Stimulated activated naive CD8-positive, alpha-beta T cell treated with anti-CD3 and anti-CD28 coated beads, Interleukin-15, Interleukin-2, amounts not matched to agents 100 ng/mL and 50 ng/mL, for 24 hours (primary cell): ENCODE measurements at regions not wholly inside any gene's neighbourhood (a gene's known extent, or its start where the extent isn't known, plus 50 kb on each side); places are given as distances from the start of the nearest gene placed in this dataset.

Experiments used
- H3K27ac Mint-ChIP-seq: one replicate; pipeline ENCODE4 v1.8.0; 2021; ENCODE audit warnings: mild to moderate bottlenecking, mixed read lengths
- H3K27me3 Mint-ChIP-seq: one replicate; pipeline ENCODE4 v1.8.0; 2021; ENCODE audit warnings: mixed read lengths
- H3K36me3 Mint-ChIP-seq: one replicate; pipeline ENCODE4 v1.8.0; 2021; ENCODE audit warnings: low read depth, mixed read lengths
- H3K4me1 Mint-ChIP-seq: one replicate; pipeline ENCODE4 v1.8.0; 2021; ENCODE audit warnings: low read depth, mixed read lengths
- H3K4me3 Mint-ChIP-seq: one replicate; pipeline ENCODE4 v1.8.0; 2021; ENCODE audit warnings: mild to moderate bottlenecking, mixed read lengths
- H3K9me3 Mint-ChIP-seq: one replicate; pipeline ENCODE4 v1.8.0; 2021; ENCODE audit warnings: mixed read lengths

DNA sequence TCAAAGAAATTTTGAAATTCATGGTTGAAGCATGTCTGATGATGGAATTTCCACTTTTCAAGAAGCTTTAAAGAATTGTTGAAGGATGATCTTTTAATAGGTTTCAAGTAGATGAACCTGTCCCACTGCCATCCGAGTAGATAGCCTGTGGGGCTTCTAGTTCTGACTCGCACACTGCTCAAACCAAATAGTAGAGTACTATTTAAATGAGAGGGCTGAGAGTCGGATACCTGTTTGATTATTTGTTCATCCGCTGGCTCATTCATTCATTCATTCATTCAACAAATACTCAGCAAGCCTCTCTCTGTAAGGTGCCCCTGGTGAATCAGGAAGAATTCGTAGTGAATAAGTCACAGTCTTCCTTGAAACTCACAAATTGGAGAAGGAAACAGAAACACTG is 108.2 kb upstream of the IRX5 start:
- Mint-ChIP-seq H3K4me3 (no peak overlapping the region), H3K9me3 (peaks cover 12% of the 10 kb centered on the region), H3K36me3 (no peaks in the 10 kb centered on the region), H3K27me3 (peaks cover 11% of the 10 kb centered on the region), H3K4me1 (no peaks in the 10 kb centered on the region), H3K27ac (no peak overlapping the region)

DNA sequence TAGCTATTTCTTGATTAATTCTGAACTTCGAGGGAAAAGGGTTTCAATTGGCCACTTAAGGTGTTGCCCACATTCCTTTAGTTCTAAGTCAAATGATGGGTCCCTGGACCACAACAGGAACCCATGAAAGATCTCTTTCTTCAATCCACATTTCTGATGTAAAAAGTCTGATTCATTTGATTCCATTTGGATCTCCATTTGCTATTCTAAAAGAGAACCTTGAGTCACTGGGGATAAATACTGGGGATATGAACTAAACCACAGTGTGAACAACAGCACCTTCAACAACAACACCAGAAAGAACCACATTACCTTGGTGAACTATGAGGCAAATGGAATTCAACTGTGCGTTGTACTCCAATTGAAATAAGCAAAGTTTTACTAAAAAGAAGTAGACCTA is 108.9 kb upstream of the IRX5 start:
- Mint-ChIP-seq H3K27ac (no peak overlapping the region), H3K27me3 (peaks cover 12% of the 10 kb centered on the region), H3K4me1 (no peaks in the 10 kb centered on the region), H3K36me3 (no peaks in the 10 kb centered on the region), H3K4me3 (no peak overlapping the region), H3K9me3 (peaks cover 5% of the 10 kb centered on the region)

DNA sequence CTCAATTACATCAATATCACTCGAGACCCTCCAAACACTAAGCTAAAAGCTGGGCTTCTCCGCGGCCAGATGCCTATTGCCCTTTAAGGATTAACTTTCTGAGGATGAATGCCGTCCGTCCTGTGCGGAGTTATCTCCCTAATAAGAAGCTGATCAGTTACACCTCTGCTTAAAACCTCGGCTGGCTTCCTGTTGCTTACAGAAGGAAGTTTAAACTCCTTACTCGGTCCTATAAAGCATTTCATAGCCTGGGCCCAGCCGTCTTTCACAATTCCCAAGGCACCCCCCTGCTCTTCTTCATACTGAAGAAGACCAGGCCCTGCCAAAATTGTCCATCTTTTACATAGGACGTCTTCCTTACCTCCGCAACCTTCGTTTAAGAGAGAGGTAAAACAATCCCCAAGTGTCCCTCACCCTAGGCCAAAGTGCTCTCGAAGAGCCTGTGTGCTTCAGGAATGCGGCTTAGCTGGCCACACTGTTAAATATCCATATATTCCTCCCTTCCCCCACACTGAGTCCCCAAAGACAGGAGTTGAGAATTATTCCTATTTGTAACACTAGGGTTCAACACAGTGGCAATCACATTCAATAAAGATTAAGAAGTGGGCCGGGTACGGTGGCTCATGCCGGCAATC is 112.6 kb upstream of the IRX5 start:
- Mint-ChIP-seq H3K27me3 (peaks cover 20% of the 10 kb centered on the region), H3K36me3 (no peaks in the 10 kb centered on the region), H3K27ac (no peak overlapping the region), H3K9me3 (no peaks in the 10 kb centered on the region), H3K4me3 (no peak overlapping the region), H3K4me1 (no peaks in the 10 kb centered on the region)

DNA sequence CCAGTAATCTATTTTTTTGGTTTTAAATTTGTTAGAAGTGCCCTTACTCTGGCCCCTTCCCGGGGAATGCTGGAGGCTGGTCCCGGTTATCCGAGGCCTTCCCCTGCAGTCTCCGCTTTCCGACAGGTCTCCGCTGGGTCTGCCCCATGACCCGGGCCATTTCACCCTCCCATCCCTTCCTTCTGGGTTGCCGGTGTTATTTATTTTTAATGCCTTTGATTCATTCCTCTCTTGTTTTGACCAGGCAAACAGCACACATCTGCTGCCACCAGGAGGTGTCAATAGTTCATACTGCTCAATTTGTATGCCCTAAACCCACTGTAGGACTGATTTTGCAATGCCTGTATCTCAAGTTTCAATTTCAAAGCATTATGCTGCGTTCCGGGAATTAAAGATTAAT is 113.2 kb upstream of the IRX5 start:
- Mint-ChIP-seq H3K4me3 (no peak overlapping the region), H3K36me3 (no peaks in the 10 kb centered on the region), H3K9me3 (no peaks in the 10 kb centered on the region), H3K27ac (no peak overlapping the region), H3K4me1 (no peaks in the 10 kb centered on the region), H3K27me3 (peaks cover 23% of the 10 kb centered on the region)

DNA sequence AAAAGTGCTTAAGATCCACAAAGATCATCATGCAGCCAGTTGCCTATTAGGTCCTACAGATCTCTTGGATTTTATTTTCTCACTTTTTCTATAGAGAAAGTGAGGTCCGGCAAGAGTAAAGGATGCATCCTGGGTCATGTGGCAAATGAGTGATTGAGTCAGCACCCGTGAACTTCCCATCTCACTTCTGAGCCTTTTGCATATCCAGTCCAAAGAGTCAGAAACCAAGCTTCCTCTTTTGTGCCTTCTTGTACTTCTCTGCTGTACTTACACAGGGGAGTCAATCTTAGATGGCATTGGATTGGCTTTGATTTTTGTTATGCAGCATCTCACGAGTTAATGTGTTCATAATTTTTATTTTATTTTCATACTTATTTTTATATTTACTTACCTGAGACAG is 114.2 kb upstream of the IRX5 start:
- H3K27ac Mint-ChIP-seq: no peak overlapping the region
- no peaks in the 10 kb centered on the region for H3K36me3 Mint-ChIP-seq
- H3K4me3 Mint-ChIP-seq: no peak overlapping the region
- no peaks in the 10 kb centered on the region for H3K9me3 Mint-ChIP-seq
- peaks cover 23% of the 10 kb centered on the region for H3K27me3 Mint-ChIP-seq
- no peaks in the 10 kb centered on the region for H3K4me1 Mint-ChIP-seq

DNA sequence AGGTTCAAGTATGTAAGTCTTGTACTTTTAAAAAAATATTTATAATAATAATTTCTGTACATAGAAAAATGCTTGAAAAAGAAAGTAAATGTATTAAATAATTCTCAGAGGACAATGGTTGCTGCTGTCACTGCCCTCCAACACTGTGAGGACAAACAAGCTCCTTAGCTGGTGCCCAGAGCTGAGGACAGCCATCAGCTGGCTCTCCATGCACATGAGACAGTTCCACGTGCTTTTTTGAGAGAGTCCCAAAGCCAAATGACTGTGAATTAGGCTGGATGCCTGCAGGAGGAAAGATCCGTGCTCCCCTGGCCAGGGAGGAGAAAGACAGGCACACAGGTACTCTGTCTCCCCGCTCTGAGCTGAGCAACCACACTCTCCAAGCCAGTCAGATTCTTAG is 115.5 kb upstream of the IRX5 start:
- Mint-ChIP-seq H3K27me3 (peaks cover 23% of the 10 kb centered on the region), H3K4me1 (no peaks in the 10 kb centered on the region), H3K4me3 (no peak overlapping the region), H3K36me3 (no peaks in the 10 kb centered on the region), H3K9me3 (peaks cover 8% of the 10 kb centered on the region), H3K27ac (no peak overlapping the region)

DNA sequence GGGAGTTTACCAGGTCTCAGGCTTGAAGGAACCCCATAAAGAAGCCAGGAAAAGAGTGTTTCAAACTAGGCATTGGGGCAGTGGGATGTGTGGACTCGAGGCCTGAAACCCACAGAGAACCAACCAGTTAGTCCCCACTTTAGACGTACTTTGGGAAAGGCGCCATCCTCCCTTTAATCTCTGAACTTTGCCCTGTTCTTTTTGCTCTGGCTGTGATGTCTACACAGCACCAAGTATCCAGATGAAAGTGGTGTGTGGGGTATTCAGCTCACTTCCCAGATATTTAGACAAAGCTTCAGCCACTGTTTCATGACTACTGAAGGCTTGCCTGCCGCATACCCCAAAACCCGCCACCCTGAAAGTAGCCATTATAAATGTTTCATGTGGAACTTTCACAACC is 116.9 kb upstream of the IRX5 start:
- Mint-ChIP-seq H3K36me3 (no peaks in the 10 kb centered on the region), H3K27ac (no peak overlapping the region), H3K9me3 (peaks cover 8% of the 10 kb centered on the region), H3K4me3 (no peak overlapping the region), H3K4me1 (no peaks in the 10 kb centered on the region), H3K27me3 (peaks cover 20% of the 10 kb centered on the region)

DNA sequence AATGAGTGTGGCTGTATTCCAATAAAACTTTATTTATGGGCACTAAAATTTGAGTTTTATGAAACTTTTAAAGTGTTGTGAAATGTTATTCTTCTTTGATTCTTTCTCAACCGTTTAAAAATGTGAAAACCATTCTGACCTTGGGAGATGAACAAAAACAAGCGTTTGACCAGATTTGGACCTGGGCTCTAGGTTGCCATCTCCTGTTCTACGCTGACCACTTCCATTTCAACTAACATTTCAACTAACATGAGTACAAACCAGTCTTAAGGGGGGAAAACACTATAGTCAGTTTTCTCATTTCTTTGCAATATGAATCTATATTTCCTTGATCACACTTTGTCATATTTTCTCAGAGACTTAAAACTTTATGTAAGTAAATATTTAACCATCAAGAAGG is 118.4 kb upstream of the IRX5 start:
- Mint-ChIP-seq H3K9me3 (peaks cover 8% of the 10 kb centered on the region), H3K4me3 (no peak overlapping the region), H3K4me1 (no peaks in the 10 kb centered on the region), H3K36me3 (no peaks in the 10 kb centered on the region), H3K27me3 (peaks cover 10% of the 10 kb centered on the region), H3K27ac (no peak overlapping the region)

DNA sequence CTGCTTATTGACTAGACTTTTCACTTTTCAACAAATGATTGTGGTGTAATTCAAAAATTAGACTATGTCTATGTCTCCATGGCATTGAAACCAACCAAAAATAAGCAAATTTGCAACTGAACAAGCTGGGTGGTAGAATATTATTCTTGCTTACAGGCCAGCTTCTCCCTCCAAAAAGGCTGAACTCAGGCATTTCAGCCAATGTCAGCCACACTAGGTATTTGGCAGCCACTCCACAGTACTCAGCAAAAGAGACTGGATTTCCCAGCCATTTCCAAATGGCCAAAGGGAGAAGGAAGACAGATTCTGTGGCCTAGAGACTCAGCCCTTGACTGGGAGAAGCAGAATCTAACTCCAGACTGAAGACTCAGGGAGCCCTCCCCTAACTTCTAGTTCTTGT is 121.8 kb upstream of the IRX5 start:
- Mint-ChIP-seq H3K27me3 (peaks cover 9% of the 10 kb centered on the region), H3K4me1 (no peaks in the 10 kb centered on the region), H3K9me3 (peaks cover 8% of the 10 kb centered on the region), H3K4me3 (no peak overlapping the region), H3K27ac (no peak overlapping the region), H3K36me3 (no peaks in the 10 kb centered on the region)

DNA sequence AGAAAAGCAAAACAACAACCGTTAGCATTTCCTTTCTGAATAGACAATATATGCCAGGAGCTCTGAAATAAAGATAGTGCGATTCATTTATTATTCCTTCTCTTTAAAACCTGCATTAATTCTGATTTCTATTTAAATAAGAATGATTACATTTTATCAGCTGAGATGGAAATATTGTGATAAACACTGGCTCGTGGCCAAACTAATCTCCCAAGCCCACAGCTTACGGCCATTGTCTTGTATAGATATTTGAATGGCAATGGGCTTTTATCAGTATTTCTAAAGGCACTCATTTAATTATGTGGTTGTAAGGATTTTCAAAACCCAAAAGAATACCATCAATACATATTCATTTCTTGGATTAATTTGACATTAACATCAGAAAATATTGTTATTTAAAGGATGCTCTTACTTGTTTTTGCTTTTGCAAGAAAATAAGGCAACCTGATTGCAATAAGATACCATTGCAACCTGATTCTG is 123.7 kb upstream of the IRX5 start:
- H3K4me3 Mint-ChIP-seq: no peak overlapping the region
- H3K4me1 Mint-ChIP-seq: no peaks in the 10 kb centered on the region
- no peaks in the 10 kb centered on the region for H3K36me3 Mint-ChIP-seq
- H3K27me3 Mint-ChIP-seq: no peaks in the 10 kb centered on the region
- H3K27ac Mint-ChIP-seq: no peak overlapping the region
- H3K9me3 Mint-ChIP-seq: peaks cover 8% of the 10 kb centered on the region

DNA sequence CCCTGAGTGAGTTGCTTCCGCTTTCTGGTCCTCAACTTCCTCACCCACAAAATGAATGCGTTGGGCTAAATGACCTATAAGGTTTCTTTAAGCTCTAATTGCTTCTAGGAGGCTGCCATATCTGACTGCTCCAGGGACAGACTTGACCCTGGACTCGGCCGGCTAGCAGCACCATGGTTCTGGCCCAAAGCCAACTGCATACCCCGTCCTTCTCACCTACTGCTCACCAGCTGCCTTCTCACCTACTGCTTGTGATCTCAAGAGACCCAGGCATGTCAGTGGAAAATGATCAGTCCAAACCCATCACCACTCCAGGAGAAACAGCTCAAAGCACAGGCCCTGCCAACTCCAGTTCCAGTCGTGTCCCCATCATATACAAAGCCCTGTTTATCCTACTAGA is 124.3 kb upstream of the IRX5 start:
- Mint-ChIP-seq H3K9me3 (peaks cover 8% of the 10 kb centered on the region), H3K27me3 (no peaks in the 10 kb centered on the region), H3K4me3 (no peak overlapping the region), H3K36me3 (no peaks in the 10 kb centered on the region), H3K4me1 (no peaks in the 10 kb centered on the region), H3K27ac (no peak overlapping the region)

DNA sequence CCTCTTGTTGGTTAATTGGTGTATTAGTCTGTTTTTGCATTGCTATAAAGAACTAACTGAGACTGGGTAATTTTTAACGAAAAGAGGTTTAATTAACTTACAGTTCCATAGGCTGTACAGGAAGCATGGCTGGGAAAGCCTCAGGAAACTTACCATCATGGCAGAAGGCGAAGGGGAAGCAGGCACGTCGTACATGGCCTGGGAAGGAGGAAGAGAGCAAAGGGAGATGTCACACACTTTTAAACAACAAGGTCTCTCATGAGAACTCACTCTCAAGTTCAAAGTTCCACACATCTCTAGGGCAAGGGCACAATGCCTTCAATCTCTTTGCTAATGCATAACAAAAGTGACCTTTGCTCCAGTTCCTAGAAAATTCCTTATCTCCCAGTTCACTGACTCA is 125.0 kb upstream of the IRX5 start:
- peaks cover 3% of the 10 kb centered on the region for H3K9me3 Mint-ChIP-seq
- no peaks in the 10 kb centered on the region for H3K4me1 Mint-ChIP-seq
- H3K36me3 Mint-ChIP-seq: no peaks in the 10 kb centered on the region
- H3K4me3 Mint-ChIP-seq: no peak overlapping the region
- H3K27ac Mint-ChIP-seq: no peak overlapping the region
- H3K27me3 Mint-ChIP-seq: no peaks in the 10 kb centered on the region

DNA sequence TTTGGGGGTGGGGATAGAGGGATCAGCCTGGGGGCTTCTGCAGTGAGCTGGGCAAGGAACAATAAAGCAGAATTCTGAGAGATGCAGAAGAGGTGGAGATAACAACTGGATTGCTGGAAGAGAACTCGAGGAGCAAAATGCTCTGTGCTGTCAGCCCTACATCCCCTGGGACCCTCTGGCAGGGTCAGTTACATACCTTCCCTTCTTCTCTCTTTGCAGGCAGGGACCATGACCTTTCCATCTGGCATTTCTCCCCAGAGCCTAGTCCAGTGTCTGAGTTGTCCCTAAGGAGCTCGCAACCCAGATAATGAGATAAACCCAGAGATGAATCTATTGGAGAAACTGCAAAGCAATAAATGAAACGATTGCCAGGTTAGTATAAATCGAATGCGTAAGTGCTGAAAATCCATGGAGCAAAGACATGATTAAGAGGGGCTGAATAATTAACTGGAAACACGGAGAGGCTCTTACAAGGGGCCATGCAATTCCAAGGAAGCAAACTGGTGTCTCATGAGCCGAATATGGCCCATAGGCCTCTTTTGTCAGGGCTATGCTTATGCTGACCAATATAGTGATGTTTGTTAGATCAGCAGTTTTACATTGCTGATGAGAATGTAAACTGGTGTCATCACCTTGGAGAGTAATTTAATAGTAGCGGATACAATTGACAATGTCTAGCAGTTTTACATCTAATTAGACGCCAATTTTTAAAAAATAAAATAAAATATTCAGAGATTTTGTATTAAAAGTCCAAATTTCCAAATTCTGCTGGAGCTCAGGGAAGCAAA is 129.4 kb upstream of the IRX5 start:
- Mint-ChIP-seq H3K9me3 (peaks cover 12% of the 10 kb centered on the region), H3K27me3 (no peaks in the 10 kb centered on the region), H3K27ac (no peak overlapping the region), H3K4me3 (no peak overlapping the region), H3K36me3 (no peaks in the 10 kb centered on the region), H3K4me1 (no peaks in the 10 kb centered on the region)

DNA sequence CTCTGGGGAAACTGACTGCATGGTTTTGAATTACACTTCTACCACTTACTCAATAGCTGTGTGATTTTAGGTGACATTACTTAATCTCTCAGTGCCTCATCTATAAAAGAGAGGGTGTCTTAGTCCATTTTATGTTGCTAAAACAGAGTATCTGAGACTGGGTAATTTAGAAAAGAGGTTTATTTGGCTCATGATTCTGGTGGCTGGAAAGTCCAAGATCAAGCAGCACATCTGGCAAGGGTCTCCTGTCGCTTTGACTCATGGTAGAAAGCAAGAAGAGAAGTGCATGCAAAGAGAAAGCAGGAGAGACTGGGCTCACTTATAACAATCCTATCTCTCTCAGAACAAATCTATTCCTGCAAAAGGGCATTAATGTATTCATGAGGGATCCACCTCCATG is 132.4 kb upstream of the IRX5 start:
- no peaks in the 10 kb centered on the region for H3K36me3 Mint-ChIP-seq
- no peak overlapping the region for H3K27ac Mint-ChIP-seq
- H3K4me3 Mint-ChIP-seq: no peak overlapping the region
- no peaks in the 10 kb centered on the region for H3K4me1 Mint-ChIP-seq
- H3K27me3 Mint-ChIP-seq: no peaks in the 10 kb centered on the region
- H3K9me3 Mint-ChIP-seq: peaks cover 12% of the 10 kb centered on the region

DNA sequence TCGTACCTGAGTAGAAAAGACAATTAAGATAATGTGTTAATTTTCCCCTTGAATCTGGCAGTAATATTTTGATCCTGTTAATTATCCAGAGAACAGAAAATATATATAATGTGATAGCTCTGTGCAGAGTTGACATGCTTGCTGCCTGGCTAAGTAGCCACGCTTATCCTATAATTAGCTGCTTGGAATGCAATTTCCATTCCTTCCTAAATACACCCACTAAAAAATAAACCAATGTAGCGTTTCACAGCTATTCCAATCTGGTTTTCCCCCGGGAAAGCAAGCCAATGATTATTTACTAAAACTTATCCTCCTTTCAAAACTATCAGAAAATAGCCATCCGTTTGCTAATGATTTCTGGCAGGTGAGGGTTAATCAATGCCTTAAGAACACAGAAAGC is 134.5 kb upstream of the IRX5 start:
- Mint-ChIP-seq H3K36me3 (no peaks in the 10 kb centered on the region), H3K27me3 (no peaks in the 10 kb centered on the region), H3K9me3 (peaks cover 12% of the 10 kb centered on the region), H3K4me3 (no peak overlapping the region), H3K27ac (no peak overlapping the region), H3K4me1 (no peaks in the 10 kb centered on the region)

DNA sequence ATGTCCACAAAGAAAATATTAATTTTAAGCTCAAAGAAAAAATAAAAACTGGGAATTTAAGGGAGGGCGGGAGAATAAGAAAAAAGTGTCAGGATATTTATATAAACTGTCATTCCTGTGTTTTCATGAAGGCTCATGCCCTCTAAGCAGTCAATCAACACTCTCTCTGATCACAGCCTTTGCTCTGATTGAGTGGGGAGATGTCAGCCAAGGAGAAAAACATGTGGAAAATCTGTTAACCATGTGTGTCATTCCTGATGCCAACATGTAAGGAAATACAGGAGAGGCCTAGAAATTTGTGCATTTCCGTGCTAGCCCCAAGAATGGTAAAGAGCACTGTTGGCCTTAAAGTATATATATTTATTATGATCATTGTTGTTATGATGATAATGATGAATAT is 137.9 kb upstream of the IRX5 start:
- no peaks in the 10 kb centered on the region for H3K27me3 Mint-ChIP-seq
- no peak overlapping the region for H3K4me3 Mint-ChIP-seq
- H3K9me3 Mint-ChIP-seq: no peaks in the 10 kb centered on the region
- H3K36me3 Mint-ChIP-seq: no peaks in the 10 kb centered on the region
- H3K4me1 Mint-ChIP-seq: no peaks in the 10 kb centered on the region
- no peak overlapping the region for H3K27ac Mint-ChIP-seq
